NT2/D1 (cell line): ENCODE measurements at regions not wholly inside any gene's neighbourhood (a gene's known extent, or its start where the extent isn't known, plus 50 kb on each side); places are given as distances from the start of the nearest gene placed in this dataset.
"Not testable (repeated sequence)": the region's sequence is repeated elsewhere in the genome, so short reads cannot be mapped to it uniquely, and the experiment has no call there.

Experiments used
- SUZ12 ChIP-seq: IDR thresholded peaks from 2 replicates; pipeline ENCODE4 v1.6.1; 2011; ENCODE audit not compliant: insufficient read length, insufficient read depth; ENCODE audit errors: extremely low read depth
- YY1 ChIP-seq: IDR thresholded peaks from 2 replicates; pipeline ENCODE4 v1.6.1; 2011; ENCODE audit not compliant: insufficient read length, insufficient read depth
- ZNF274 ChIP-seq: IDR thresholded peaks from 2 replicates; pipeline ENCODE4 v1.6.1; 2011; ENCODE audit warnings: mild to moderate bottlenecking, low read depth, low read length

DNA sequence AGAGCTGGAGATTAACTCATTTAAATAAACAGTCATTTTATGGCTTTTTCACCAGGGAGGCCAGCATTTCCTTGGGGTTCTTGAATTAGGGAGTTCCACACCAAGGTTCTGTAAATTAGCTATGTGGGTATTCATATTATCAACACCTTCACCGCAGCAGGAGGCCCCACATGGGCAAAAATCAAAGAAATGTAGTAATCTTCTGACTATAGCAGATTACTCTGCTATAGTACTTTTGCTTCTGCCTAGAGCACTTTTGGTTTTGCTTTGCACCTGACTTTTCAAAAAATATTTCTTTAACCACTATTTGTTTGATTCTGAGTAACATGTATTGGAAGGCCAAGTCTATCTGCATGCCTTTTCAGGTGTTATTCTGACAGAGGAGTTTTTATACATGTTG lies 108.6 kb upstream of the POMZP3 start:
- TF ChIP-seq ZNF274, SUZ12, YY1: not testable (repeated sequence)
